ENCODE measurements at regions not wholly inside any gene's neighbourhood (a gene's known extent, or its start where the extent isn't known, plus 50 kb on each side); places are given as distances from the start of the nearest gene placed in this dataset.
"Not testable (repeated sequence)": the region's sequence is repeated elsewhere in the genome, so short reads cannot be mapped to it uniquely, and the experiment has no call there.

- DNase-seq = no peak
Measured at GRCh38 chr14:89564989-89565388, 148.0 kb upstream of the FOXN3 start.

GRCh38 chr14:89564286-89564957 is 147.4 kb upstream of the FOXN3 start:
- no peak for DNase-seq

GRCh38 chr14:89563471-89563870 is 146.4 kb upstream of the FOXN3 start:
- DNase-seq = no peak

- DNase-seq = no peak
Measured at GRCh38 chr14:89551955-89552354, 134.9 kb upstream of the FOXN3 start.

GRCh38 chr14:89551432-89551831 is 134.4 kb upstream of the FOXN3 start:
- DNase-seq = no peak

GRCh38 chr14:89550821-89551220 is 133.8 kb upstream of the FOXN3 start:
- no peak for DNase-seq

- DNase-seq = no peak
Measured at GRCh38 chr14:89549381-89550125, 132.5 kb upstream of the FOXN3 start.

DNA sequence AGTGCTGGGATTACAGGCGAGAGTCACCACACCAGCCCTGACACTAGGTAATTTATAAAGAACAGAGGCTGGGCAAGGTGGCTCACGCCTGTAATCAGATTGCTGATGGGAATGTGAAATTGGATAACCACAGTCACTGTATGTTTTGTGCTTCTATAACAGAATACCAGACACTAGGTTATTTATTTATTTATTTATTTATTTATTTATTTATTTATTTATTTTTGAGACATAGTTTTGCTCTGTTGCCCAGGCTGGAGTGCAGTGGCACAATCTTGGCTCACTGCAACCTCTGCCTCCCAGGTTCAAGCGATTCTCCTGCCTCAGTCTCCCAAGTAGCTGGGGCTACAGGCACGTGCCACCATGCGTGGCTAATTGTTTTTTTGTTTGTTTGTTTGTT is 130.0 kb upstream of the FOXN3 start:
- DNase-seq = not testable (repeated sequence)

DNA sequence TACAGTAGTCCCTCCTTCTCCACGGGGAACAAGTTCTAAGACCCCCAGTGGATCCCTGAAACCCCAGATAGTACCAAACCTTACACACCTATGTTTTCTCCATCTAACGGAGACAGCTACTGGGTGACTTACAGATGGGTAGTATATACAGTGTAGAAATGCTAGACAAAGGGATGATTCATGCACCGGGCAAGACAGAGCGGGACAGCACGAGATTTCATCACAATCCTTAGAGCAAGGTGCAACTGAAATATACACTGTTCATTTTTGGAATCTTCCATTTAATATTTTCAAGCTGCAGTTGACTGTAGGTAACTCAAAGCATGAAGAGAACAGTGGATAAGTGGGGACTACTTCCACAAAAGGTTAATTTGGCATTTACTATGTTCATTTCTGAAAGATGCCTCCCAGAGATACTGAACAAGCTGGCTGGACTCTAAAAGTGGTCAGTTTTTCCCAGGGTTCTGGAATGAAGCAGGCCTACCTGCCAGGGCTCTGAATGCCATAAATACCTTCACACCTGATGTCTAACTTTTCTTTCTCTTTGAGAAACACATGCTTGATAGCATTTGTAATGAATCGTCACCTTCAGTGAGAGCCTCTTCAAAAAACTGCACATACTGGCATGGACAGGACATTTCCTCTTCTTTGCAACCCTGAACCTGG is 127.7 kb upstream of the FOXN3 start:
- DNase-seq = no peak

GRCh38 chr14:89543425-89543790 is 126.4 kb upstream of the FOXN3 start:
- DNase-seq = no peak

- no peak for DNase-seq
Measured at GRCh38 chr14:89542786-89543424, 125.9 kb upstream of the FOXN3 start.

DNA sequence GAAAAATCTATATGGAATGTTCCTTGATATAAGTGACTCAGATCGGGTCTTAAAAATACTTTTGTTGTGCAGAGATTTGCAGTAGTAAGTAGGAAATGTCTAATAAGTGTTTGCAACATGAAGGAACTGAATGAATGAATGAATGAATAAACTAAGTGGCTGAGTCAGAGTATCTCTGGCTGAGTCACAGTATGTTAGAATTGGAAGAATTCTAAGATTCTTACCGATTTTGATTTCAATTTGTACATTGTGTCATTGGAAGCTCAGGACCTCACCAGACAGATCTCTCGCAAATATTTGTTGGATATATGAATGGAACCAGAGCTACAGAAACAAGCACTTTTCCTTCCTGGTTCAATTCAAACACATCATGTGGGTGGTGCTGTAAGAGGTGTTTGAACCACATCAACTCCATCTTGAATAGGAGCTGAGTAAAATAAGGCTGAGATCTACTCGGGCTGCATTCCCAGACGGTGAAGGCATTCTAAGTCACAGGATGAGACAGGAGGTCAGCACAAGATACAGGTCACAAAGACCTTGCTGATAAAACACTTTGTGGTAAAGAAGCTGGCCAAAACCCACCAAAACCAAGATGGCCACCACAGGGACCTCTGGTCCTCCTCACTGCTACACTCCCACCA is 123.9 kb upstream of the FOXN3 start:
- no peak for DNase-seq

DNA sequence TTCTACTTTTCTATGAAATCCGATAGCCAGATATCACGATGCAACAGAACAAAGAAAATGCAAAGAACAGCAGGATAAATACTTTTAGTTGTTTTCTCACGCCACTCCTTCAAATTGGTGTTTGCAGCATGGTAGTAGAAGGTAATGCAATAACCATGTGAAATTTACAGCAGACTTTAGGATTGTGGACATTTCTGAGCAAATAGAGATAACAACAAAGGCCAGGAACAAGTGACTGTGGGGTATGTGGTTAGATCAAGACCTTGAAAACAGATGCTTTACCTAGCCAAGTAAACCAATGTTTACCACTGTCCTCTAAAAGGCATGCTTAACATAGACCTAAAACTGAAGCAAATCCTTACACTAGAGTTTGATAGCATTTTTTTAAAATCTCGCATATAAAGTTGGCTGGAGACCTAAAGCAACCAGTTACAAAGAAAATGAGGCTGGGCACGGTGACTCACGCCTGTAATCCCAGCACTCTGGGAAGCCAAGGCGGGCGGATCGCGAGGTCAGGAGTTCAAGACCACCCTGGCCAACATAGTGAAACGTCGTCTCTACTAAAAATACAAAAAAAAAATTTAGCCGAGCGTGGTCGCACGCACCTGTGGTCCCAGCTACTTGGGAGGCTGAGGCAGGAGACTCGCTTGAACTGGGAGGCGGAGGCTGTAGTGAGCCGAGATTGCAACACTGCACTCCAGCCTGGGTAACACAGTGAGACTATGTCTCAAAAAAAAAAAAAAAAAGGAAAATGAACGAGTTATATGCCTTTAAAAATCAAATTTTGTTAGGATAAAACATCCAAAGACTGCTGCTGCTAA is 123.2 kb upstream of the FOXN3 start:
- no peak for DNase-seq

DNA sequence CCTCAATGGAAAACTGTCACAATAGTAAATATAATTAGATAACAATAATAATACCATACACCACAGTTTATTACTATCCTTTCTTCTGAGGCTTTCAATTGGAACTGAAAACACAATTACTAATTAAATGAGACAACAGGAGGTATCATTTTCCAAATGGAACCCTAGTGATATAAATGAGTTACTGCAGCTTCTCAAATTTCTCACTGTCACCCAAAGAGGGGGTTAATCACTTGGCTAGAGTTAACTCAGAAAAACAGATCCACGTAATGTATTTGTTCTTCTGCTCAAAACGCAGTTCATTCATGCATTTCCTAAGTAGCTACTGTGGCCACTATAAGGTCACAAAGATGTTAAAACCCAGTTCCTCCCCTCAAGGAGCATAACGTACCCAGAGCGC is 120.9 kb upstream of the FOXN3 start:
- no peak for DNase-seq

GRCh38 chr14:89534902-89535685 is 118.1 kb upstream of the FOXN3 start:
- DNase-seq = no peak

DNA sequence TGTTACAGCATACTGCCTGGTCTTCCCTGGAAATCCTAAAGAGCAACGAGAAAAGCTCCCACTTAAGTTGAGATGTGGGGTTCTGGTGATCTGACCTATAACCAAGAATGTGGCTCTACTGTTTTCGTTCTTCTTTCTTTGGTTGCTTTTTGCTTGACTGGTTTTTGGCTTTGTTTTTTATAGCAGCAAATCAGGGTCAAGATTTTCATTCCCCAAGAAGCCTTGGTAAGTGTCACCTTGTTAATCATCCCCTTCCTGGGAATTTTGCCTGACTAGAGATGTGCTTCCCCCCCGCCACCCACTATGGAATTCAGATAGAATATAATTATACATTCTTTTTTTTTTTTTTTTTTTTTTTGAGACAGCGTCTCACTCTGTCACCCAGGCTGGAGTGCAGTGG is 116.7 kb upstream of the FOXN3 start:
- DNase-seq = no peak

GRCh38 chr14:89533136-89533535 is 116.1 kb upstream of the FOXN3 start:
- DNase-seq = no peak

- DNase-seq = no peak
Measured at GRCh38 chr14:89531661-89532335, 114.8 kb upstream of the FOXN3 start.

- no peak for DNase-seq
Measured at GRCh38 chr14:89524990-89525667, 108.1 kb upstream of the FOXN3 start.

DNA sequence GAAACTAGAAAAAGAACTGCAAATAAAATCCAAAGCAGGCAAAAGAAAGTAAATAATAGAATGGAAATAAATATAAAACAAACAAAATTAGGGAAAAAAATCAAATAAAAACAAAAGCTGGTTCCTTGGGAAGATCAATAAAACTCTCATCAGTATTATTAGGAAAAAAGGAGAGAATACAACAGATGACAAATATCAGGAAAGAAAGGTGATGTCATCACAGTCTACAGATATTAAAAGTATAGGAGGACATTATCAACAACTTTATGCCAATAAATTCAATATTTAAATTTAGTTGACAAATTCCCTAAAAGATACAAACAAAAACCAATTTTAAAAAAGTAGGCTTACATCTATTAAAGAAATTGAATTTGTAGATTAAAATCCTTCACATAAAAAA is 107.4 kb upstream of the FOXN3 start:
- DNase-seq = no peak
